ENCODE measurements at regions not wholly inside any gene's neighbourhood (a gene's known extent, or its start where the extent isn't known, plus 50 kb on each side); places are given as distances from the start of the nearest gene placed in this dataset.

- in situ Hi-C loops (cut with HindIII; ENCODE audit: low sequenced_read_pairs): no loop called here
- no peak for DNase-seq (ENCODE audit: low spot score)
Observed at GRCh38 chr4:32243926-32244325, 1523.8 kb downstream of the PCDH7 start.

DNA sequence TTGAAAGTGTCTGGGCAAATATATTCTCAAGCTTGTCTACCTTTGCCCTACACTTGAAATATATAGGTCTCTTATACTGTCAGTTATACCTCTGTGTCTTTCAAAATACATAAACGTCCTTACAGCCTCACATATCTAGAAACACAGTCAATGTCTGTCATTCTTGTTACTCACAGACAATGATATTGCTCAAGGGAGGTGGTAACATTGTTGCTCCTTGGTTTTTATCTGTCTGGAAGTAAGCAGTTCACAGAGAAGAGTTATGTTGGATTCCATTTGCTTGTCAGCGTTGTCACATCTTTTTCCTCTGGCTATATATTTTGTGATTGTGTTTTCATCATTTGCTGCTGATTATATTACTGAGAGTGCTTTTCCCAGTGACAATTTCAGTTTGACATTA, 1528.9 kb downstream of the PCDH7 start:
- no peak for DNase-seq (ENCODE audit: low spot score)
- in situ Hi-C loops (cut with HindIII; ENCODE audit: low sequenced_read_pairs): no loop called here

GRCh38 chr4:32251126-32251525, 1531.0 kb downstream of the PCDH7 start:
- DNase-seq (ENCODE audit: low spot score): no peak
- in situ Hi-C loops (cut with HindIII; ENCODE audit: low sequenced_read_pairs): no loop called here

GRCh38 chr4:32251926-32252325, 1531.8 kb downstream of the PCDH7 start:
- no peak for DNase-seq (ENCODE audit: low spot score)
- in situ Hi-C loops (cut with HindIII; ENCODE audit: low sequenced_read_pairs): no loop called here

DNA sequence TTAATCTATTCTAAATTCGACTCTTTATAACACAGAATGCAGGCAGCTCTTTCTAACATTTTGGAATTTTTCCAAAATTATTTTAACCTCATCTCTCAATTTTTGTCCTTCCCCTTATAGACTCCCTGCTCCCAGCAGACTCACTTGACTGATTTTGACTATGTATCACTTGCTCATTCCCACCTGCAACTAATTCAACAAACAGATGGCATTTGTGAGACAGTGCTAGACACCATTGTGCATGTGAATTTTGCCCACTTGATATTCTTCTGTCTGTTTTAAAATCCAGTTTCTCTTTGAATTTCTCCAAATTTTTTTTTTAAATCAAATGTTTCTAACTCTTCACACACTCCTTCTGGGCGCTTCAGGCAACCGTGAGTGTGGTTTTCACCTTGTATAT, 1534.0 kb downstream of the PCDH7 start:
- DNase-seq (ENCODE audit: low spot score): no peak
- in situ Hi-C loops (cut with HindIII; ENCODE audit: low sequenced_read_pairs): no loop called here

DNA sequence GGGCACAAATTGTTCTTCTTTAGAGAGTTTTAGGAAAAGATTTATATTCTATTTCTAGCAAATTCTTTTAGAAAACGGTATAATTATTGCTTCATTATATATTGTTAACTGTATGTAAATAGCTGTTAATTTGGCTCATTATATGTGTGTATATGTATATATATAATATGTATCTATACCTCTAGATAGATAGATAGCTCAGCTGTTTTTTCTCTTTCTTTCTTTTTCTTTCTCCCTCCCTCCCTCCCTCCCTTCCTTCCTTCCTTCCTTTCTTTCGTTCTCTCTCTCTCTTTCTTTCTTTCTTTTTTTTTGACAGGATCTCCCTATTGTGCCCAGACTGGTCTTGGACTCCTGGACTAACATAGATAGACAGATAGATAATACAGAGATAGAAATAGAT, 1538.8 kb downstream of the PCDH7 start:
- DNase-seq (ENCODE audit: low spot score): no peak
- in situ Hi-C loops (cut with HindIII; ENCODE audit: low sequenced_read_pairs): no loop called here

DNA sequence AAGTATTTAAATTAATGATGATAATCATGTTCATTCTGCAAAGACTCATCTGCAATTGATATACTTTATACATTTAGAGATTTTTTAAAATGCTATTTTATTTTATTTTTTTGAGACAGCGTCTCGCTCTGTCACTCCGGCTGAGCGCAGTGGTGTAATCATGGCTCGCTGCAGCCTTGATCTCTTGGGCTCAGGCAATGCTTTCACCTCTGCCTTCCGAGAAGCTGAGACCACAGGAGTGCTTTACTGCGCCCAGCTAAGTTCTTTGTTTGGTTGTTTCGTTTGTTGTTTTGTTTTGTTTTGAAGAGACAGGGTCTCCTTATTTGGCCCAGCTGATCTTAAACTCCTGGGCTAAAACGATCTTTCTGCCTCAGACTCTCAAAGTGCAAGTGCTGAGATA, 1541.0 kb downstream of the PCDH7 start:
- in situ Hi-C loops (cut with HindIII; ENCODE audit: low sequenced_read_pairs): no loop called here
- no peak for DNase-seq (ENCODE audit: low spot score)

GRCh38 chr4:32268863-32269262, 1548.7 kb downstream of the PCDH7 start:
- in situ Hi-C loops (cut with HindIII; ENCODE audit: low sequenced_read_pairs): no loop called here
- no peak for DNase-seq (ENCODE audit: low spot score)

DNA sequence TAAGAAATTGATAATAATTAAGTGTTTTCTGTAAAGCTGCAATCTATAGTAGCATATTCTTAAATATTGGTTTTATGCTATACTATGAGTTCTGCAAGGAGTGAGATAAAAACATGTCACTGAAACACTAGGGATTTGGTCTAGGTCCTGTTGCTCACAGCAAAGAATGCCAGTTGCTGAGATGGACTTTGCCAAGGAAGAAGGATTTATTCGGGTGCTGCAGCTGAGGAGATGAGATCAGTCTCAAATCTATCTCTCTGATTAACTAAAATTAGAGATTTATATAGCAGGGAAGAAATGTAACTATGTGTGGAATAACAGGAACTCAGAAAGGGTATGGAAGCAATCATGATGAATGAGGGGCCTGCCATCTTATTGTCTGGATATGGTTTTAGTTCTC, 1569.9 kb downstream of the PCDH7 start:
- in situ Hi-C loops (cut with HindIII; ENCODE audit: low sequenced_read_pairs): no loop called here
- DNase-seq (ENCODE audit: low spot score): no peak

- DNase-seq (ENCODE audit: low spot score): no peak
- in situ Hi-C loops (cut with HindIII; ENCODE audit: low sequenced_read_pairs): no loop called here
Observed at GRCh38 chr4:32318926-32319325, 1598.8 kb downstream of the PCDH7 start.

DNA sequence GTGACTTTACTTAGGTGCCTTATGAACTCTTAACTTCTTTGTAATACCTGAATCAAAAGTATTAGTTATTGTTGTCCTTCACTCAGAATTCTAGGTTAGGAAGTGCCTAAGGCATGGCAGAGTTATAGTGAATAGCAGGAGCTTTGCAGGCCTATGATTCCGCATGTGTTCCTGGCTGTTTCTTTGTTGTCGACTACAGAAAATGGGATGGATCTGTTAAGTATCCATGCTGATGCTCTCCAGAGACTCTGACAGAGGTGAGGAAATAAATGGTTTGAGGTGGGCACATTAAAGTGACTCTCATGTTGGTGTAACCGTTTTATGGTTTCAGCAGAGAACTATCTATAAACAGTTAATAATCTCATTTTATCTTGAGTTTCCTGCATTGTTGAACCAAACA, 1601.3 kb downstream of the PCDH7 start:
- in situ Hi-C loops (cut with HindIII; ENCODE audit: low sequenced_read_pairs): no loop called here
- no peak for DNase-seq (ENCODE audit: low spot score)

GRCh38 chr4:32334759-32335158, 1614.6 kb downstream of the PCDH7 start:
- in situ Hi-C loops (cut with HindIII; ENCODE audit: low sequenced_read_pairs): no loop called here

DNA sequence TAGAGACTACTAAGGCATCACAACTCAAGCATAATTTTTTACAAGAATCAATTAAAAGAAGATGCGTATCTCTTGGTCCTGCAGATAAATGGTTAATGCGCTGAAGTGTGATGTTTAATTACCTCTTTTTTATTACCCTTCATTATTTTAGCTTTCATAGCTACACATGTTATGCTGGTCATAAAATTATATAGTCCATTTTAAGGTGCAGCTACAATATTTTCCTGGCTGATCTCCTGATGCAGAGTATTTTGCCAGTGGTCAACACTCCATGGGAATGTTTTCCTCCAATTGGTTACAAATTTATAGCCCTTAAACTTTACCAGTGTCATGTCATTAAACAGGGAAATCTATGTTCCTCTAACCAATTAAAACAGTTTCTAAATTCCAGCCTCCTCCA, 1617.2 kb downstream of the PCDH7 start:
- in situ Hi-C loops (cut with HindIII; ENCODE audit: low sequenced_read_pairs): no loop called here
- no peak for DNase-seq (ENCODE audit: low spot score)

More at GRCh38 chr4:32334759-32335158, 1614.6 kb downstream of the PCDH7 start:
- DNase-seq (ENCODE audit: low spot score): no peak

DNA sequence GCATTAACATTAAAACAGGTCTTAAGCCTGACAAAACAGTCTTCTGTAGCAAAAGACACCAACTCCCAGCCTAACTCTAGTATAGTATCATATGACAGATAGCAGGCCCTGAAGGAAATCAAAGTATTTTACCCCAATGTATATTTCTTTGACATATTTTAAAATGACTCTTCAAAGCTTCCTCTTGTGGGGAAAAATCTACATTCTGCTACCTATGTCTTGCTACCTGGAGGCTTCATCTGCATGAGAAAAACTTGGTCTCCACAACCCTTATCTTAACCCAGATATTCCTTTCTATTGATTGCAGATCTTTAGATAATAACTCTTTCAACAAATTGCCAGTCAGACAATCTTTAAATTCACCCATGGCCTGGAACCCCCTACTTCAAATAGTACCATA, 1620.4 kb downstream of the PCDH7 start:
- in situ Hi-C loops (cut with HindIII; ENCODE audit: low sequenced_read_pairs): no loop called here
- DNase-seq (ENCODE audit: low spot score): no peak

DNA sequence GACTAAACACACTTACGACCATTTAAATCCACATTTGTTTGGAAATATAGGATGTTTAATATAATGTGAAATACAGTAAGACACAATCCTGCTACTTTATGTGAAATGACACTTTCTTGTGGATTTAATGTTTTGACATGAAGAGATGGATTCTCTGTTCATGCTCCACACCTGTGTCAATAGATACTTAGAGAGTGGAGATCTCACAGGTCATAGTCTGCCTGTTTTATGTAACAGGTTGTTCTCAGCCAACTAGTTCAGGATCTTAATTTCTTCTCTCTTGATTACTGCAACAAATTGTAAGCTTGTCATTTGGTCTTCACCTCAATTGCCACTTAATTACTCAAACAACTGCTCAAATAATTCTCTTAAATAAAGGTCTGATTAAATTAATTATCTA, 1621.2 kb downstream of the PCDH7 start:
- DNase-seq (ENCODE audit: low spot score): no peak
- in situ Hi-C loops (cut with HindIII; ENCODE audit: low sequenced_read_pairs): no loop called here

GRCh38 chr4:32342054-32342453, 1621.9 kb downstream of the PCDH7 start:
- in situ Hi-C loops (cut with HindIII; ENCODE audit: low sequenced_read_pairs): no loop called here
- no peak for DNase-seq (ENCODE audit: low spot score)

GRCh38 chr4:32349026-32349425, 1628.9 kb downstream of the PCDH7 start:
- no peak for DNase-seq (ENCODE audit: low spot score)
- in situ Hi-C loops (cut with HindIII; ENCODE audit: low sequenced_read_pairs): no loop called here

DNA sequence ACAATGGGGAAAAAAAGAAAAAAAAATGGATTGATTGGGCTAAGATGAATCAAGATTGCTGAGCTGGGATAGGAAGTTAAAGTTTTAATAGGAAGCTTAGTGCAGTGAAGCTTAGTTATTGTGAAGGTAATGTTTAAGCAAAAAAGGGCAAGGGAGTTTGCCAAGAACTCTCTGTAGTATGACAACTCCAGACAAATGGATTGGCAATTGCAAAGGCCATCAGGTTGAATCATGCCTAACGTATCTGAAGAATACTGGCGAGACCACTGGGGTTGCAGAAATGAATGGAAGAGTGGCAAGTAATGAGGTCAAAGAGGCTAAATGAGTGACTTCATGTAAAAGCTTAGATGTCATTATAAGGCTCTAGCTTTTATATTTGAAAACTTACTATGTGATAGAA, 1654.0 kb downstream of the PCDH7 start:
- no peak for DNase-seq (ENCODE audit: low spot score)
- in situ Hi-C loops (cut with HindIII; ENCODE audit: low sequenced_read_pairs): no loop called here

- in situ Hi-C loops (cut with HindIII; ENCODE audit: low sequenced_read_pairs): no loop called here
- no peak for DNase-seq (ENCODE audit: low spot score)
Observed at GRCh38 chr4:32393806-32394205, 1673.6 kb downstream of the PCDH7 start.

- in situ Hi-C loops (cut with HindIII; ENCODE audit: low sequenced_read_pairs): no loop called here
- no peak for DNase-seq (ENCODE audit: low spot score)
Observed at GRCh38 chr4:32394255-32394654, 1674.1 kb downstream of the PCDH7 start.

GRCh38 chr4:32396507-32397070, 1676.4 kb downstream of the PCDH7 start:
- no peak for DNase-seq (ENCODE audit: low spot score)
- in situ Hi-C loops (cut with HindIII; ENCODE audit: low sequenced_read_pairs): no loop called here

- in situ Hi-C loops (cut with HindIII; ENCODE audit: low sequenced_read_pairs): no loop called here
- no peak for DNase-seq (ENCODE audit: low spot score)
Observed at GRCh38 chr4:32400870-32401269, 1680.7 kb downstream of the PCDH7 start.

Measured in G401 (cell line).